MM.1S (cell line): ENCODE measurements at regions not wholly inside any gene's neighbourhood (a gene's known extent, or its start where the extent isn't known, plus 50 kb on each side); places are given as distances from the start of the nearest gene placed in this dataset.

Source experiments
- DNase-seq: peaks from one replicate; pipeline ENCODE4 v3.0.0-alpha.2; 2015
- H2AFZ ChIP-seq: fragments of 300-600 bp; sonication (generic); 2 replicates; pipeline ENCODE4 v1.6.0; 2016; ENCODE audit warnings: antibody characterized with exemption, low read length
- H3F3A ChIP-seq: fragments of 300-600 bp; sonication (generic); 2 replicates; pipeline ENCODE4 v1.6.1; 2016; ENCODE audit warnings: mild to moderate bottlenecking, antibody characterized with exemption, low read length, moderate library complexity, mixed read lengths; ENCODE audit not compliant: insufficient read depth
- H3K27ac ChIP-seq: fragments of 300-600 bp; sonication (generic); 2 replicates; pipeline ENCODE4 v1.5.1; 2016; ENCODE audit warnings: mild to moderate bottlenecking, low read length
- H3K27me3 ChIP-seq: fragments of 300-600 bp; sonication (generic); replicated peaks from 2 replicates; pipeline ENCODE4 v1.6.0; 2016; ENCODE audit warnings: low read length; ENCODE audit not compliant: insufficient read depth
- H3K36me3 ChIP-seq: fragments of 300-600 bp; sonication (generic); replicated peaks from 2 replicates; pipeline ENCODE4 v1.6.1; 2016; ENCODE audit warnings: mild to moderate bottlenecking, low read length, mixed read lengths; ENCODE audit not compliant: insufficient read depth
- H3K4me1 ChIP-seq: fragments of 300-600 bp; sonication (generic); 2 replicates; pipeline ENCODE4 v1.6.1; 2016; ENCODE audit warnings: low read length, mixed read lengths
- H3K4me2 ChIP-seq: fragments of 300-600 bp; sonication (generic); 2 replicates; pipeline ENCODE4 v1.6.0; 2016; ENCODE audit warnings: low read depth, low read length
- H3K4me3 ChIP-seq: fragments of 300-600 bp; sonication (generic); 2 replicates; pipeline ENCODE4 v1.5.1; 2016; ENCODE audit warnings: low read length, mixed read lengths
- H3K79me2 ChIP-seq: fragments of 300-600 bp; sonication (generic); 2 replicates; pipeline ENCODE4 v1.6.1; 2016; ENCODE audit warnings: mixed run types, low read length, mixed read lengths
- H3K9ac ChIP-seq: fragments of 300-600 bp; sonication (generic); 2 replicates; pipeline ENCODE4 v1.6.1; 2016; ENCODE audit warnings: low read length, mixed read lengths
- H3K9me2 ChIP-seq: fragments of 300-600 bp; sonication (generic); replicated peaks from 2 replicates; pipeline ENCODE4 v1.6.1; 2016; ENCODE audit warnings: mild to moderate bottlenecking, low read length, mixed read lengths; ENCODE audit not compliant: insufficient read depth
- H3K9me3 ChIP-seq: fragments of 300-600 bp; sonication (generic); replicated peaks from 2 replicates; pipeline ENCODE4 v1.6.1; 2016; ENCODE audit warnings: mild to moderate bottlenecking, low read length, mixed read lengths; ENCODE audit not compliant: insufficient read depth
- H4K20me1 ChIP-seq: fragments of 300-600 bp; sonication (generic); 2 replicates; pipeline ENCODE4 v1.6.1; 2016; ENCODE audit warnings: mild to moderate bottlenecking, low read length, moderate library complexity, mixed read lengths; ENCODE audit not compliant: insufficient read depth
- CTCF ChIP-seq: fragments of 300-600 bp; sonication (generic); IDR thresholded peaks from 2 replicates; pipeline ENCODE4 v1.5.1; 2016; ENCODE audit warnings: antibody characterized with exemption, low read length, mixed read lengths
- EZH2 ChIP-seq: fragments of 300-600 bp; sonication (generic); optimal IDR thresholded peaks from 2 replicates; pipeline ENCODE3; 2017; ENCODE audit warnings: low read depth, mild to moderate bottlenecking, antibody characterized with exemption, low read length, mixed read lengths
- EZH2phosphoT487 ChIP-seq: fragments of 300-600 bp; sonication (generic); IDR thresholded peaks from 2 replicates; pipeline ENCODE4 v1.6.1; 2018; ENCODE audit warnings: antibody characterized with exemption, low read length

- Histone ChIP-seq H3K4me2 (no peak overlapping the region), H3K4me1 (no peaks in the 10 kb centered on the region), H3K79me2 (no peaks in the 10 kb centered on the region), H3K36me3 (no peaks in the 10 kb centered on the region), H3K9me3 (no peaks in the 10 kb centered on the region), H3K9me2 (no peaks in the 10 kb centered on the region), H3K27ac (no peak overlapping the region), H3K27me3 (no peaks in the 10 kb centered on the region), H2AFZ (no peak overlapping the region), H3K9ac (no peak overlapping the region), H3K4me3 (no peak overlapping the region), H4K20me1 (no peaks in the 10 kb centered on the region), H3F3A (no peaks in the 10 kb centered on the region)
- TF ChIP-seq CTCF = no peak
- TF ChIP-seq EZH2phosphoT487 = no peak
- no peak for TF ChIP-seq EZH2
- no peak for DNase-seq
Observed at GRCh38 chr1:244207042-244207934, 156.2 kb downstream of the ZBTB18 start.

GRCh38 chr1:244207935-244208244 is 156.8 kb downstream of the ZBTB18 start:
- H3K9me3 ChIP-seq = no peaks in the 10 kb centered on the region
- H3K4me2 ChIP-seq = no peak overlapping the region
- DNase-seq = no peak
- no peaks in the 10 kb centered on the region for H3K9me2 ChIP-seq
- no peak overlapping the region for H2AFZ ChIP-seq
- no peak overlapping the region for H3K27ac ChIP-seq
- no peak for TF ChIP-seq EZH2
- TF ChIP-seq EZH2phosphoT487 = no peak
- TF ChIP-seq CTCF = no peak
- H3K79me2 ChIP-seq = no peaks in the 10 kb centered on the region
- no peak overlapping the region for H3K9ac ChIP-seq
- no peaks in the 10 kb centered on the region for H3K4me1 ChIP-seq
- no peaks in the 10 kb centered on the region for H3F3A ChIP-seq
- no peaks in the 10 kb centered on the region for H3K27me3 ChIP-seq
- no peak overlapping the region for H3K4me3 ChIP-seq
- no peaks in the 10 kb centered on the region for H4K20me1 ChIP-seq
- H3K36me3 ChIP-seq = no peaks in the 10 kb centered on the region

- Histone ChIP-seq H3K9me3 (no peaks in the 10 kb centered on the region), H2AFZ (no peak overlapping the region), H3K4me1 (no peaks in the 10 kb centered on the region), H3K27me3 (no peaks in the 10 kb centered on the region), H3K9ac (no peak overlapping the region), H3K36me3 (no peaks in the 10 kb centered on the region), H3K4me2 (no peak overlapping the region), H3K79me2 (no peaks in the 10 kb centered on the region), H4K20me1 (no peaks in the 10 kb centered on the region), H3K27ac (no peak overlapping the region), H3K9me2 (no peaks in the 10 kb centered on the region), H3F3A (no peaks in the 10 kb centered on the region), H3K4me3 (no peak overlapping the region)
- TF ChIP-seq CTCF = no peak
- no peak for DNase-seq
Observed at GRCh38 chr1:244209955-244210354, 158.9 kb downstream of the ZBTB18 start.
